GM18858 (cell line): ENCODE measurements at regions not wholly inside any gene's neighbourhood (a gene's known extent, or its start where the extent isn't known, plus 50 kb on each side); places are given as distances from the start of the nearest gene placed in this dataset.

Source experiments
- ATAC-seq: cut with Tn5 transposase; IDR thresholded peaks from one replicate; pipeline ENCODE4 v1.9.1; 2021; ENCODE audit not compliant: unreplicated experiment

DNA sequence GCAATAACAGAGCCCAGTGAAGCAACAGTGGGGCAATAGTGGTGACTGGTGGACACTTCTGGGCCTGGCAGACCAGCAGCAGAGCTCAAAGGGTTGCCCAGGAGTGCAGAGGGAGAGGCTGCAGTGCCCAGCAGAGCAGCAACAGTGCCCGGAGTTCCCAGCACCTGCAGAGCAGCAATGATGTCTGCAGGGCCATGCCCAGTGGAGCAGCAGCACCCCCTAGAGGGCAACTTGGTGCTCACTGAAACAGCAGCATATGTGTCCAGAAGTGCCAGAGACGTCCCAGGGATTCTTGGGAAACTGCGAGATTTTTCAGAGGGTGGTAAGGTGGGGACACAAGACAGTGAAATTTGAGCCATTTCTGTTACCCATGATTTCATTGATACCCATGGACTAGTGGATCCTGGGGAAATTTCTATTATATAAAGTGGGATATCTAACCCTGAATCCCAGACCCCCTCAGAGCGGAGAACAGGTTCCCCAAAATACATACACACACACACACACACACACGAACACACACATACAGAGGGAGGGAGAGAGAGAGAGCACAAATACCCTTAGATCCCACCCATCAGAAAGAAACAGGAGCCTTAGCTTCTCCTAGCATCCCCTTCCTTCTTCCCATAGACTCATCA, 156.9 kb upstream of the GJB5 start:
- no peak for ATAC-seq

GRCh38 chr1:34602907-34603306, 151.9 kb upstream of the GJB5 start:
- ATAC-seq: no peak

GRCh38 chr1:34603594-34603993, 151.3 kb upstream of the GJB5 start:
- ATAC-seq: no peak

GRCh38 chr1:34606504-34606903, 148.3 kb upstream of the GJB5 start:
- no peak for ATAC-seq

DNA sequence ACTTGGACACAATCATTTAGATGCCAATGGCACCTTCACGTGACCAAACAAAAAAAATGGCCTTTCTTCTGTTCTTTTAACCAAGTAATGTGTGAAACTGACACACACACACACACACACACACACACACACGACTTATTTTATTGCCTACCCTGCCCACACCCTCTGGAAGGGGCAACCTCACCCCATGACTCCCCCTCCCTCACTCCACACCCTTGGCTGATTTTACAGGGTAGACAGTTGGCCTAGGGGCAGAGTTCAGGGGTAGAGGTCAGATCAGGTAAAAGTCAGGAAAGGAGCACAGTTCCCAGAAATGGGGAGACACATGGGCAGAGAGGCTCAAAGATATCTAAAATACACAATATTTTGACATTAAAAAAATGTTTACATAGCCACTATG, 144.8 kb upstream of the GJB5 start:
- no peak for ATAC-seq

DNA sequence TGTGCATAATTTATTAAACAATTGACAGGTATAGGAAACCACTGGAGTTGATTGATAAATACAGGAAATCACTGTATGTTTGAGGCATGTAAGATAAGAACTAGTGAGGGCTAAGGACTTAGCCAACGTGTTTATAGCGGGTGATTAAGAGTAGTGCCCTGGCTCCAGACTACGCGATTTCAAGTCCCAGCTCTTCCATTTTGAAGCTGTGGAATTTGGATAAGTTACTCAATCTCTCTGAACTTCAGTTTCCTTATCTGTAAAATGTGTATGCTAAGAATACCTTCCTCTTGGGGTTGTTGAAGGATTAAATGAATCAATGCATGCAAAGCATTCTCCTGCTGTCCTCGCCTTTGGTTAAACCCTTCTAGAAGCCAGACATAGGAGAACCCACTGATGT, 143.3 kb upstream of the GJB5 start:
- no peak for ATAC-seq

- ATAC-seq: no peak
Observed at GRCh38 chr1:34612091-34612827, 142.6 kb upstream of the GJB5 start.

GRCh38 chr1:34617321-34618118, 137.3 kb upstream of the GJB5 start:
- ATAC-seq: no peak

DNA sequence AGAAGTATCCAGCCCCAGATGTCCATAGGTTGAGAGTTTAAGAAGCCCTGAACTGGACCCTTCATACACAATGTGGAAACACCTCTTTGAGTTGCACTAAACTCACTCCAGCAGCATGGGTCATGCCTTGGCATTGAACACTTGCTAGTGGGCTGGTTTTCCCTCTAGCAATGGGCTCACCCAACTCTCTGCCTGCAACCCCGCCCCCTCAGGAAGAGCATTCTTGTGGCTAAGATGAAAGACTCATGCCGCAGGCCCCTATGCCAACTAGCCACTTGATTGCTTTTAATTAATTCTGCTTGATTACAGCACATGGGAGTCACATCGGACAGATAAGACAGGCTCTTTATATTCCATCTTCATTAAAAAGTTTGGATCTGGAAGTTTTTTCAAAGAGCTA, 136.5 kb upstream of the GJB5 start:
- ATAC-seq: no peak

DNA sequence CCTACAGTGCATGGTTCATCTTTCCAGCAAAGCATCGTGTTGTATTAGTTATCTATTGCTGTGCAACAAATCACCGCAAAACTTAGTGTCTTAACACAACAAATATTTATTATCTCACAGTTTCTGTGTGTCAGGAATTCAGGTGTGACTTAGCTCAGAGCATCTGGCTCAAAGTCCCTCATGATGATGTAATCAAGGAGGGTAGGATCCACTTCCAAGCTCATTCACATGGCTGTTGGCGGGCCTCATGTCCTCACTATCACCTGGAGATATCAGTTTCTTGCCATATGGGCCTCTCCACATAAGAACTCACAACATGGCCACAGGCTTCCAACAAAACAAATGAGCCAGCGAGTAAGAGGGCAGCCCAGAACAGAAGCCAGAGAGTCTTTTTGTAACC, 135.6 kb upstream of the GJB5 start:
- no peak for ATAC-seq

DNA sequence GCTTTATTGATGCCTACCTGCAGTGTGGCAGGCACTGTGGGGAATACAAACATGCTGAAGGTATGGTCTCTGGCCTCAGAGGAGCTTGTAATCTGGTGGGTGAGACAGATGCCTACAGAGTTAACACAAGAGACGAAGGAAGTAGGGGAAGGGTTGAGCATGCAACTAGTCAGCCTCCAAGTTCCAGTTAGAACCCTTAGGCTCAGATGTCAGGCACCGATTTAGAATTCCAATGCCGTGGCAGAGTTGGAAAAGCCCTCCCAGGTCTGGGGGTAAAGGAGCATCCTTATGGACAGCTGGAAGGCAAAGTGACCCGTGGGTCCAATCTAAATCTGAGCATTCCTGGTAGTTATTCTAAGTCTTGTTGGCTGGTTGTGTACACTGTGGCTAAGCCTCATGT, 132.9 kb upstream of the GJB5 start:
- ATAC-seq: no peak

GRCh38 chr1:34625521-34626015, 129.3 kb upstream of the GJB5 start:
- ATAC-seq: no peak

DNA sequence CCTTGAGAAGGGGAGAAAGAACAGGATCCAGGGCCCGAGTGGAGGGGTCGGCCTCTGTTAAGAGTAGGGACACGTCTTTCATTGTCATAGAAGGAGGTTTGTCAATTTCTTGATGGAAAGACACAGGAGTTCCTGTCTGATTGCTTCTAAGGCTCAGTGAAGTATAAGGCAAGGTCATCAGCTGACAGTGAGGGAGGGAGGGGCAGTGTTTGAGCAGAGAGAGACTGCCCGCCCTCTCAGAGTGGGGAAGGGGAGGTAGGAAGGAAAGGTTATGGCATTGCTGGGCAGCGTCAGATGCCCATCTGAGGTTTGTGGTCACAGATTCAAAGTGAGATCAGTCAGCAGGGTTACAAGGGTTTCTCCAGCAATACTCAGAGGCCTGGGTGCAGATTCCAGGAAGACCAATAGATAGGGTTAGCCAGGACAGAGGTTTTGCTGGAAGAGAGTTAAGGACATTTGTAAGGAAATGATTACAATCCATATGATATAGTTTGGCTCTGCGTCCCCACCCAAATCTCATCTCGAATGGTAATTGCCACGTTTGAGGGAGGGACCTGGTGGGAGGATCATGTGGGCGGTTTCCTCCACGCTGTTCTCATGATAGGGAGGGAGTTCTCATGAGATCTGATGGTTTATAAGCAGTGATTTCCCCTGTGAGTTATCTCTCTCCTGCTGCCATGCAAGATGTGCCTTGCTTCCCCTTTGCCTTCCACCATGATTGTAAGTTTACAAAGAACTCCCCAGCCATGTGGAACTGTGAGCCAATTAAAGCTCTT, 127.2 kb upstream of the GJB5 start:
- ATAC-seq: no peak

DNA sequence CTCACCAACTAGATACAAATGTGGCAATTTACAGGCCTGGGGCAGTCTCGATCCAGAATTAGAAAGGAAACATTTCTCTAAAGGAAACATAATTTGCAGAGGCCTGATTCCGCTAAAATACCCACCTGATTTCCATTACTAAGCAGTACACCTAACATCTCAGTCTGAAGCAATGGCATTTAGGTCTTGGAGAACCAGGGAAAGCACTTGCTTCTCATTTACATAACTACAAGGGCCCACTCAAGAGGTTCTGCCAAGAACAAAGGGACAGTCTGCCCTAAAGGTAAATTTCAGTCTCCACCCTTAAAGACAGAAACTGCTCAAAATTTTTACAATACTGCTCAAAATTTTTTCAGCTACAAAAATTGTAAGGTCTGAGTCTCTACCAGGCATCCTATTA, 123.7 kb upstream of the GJB5 start:
- ATAC-seq: no peak

- no peak for ATAC-seq
Observed at GRCh38 chr1:34639701-34640100, 115.1 kb upstream of the GJB5 start.

GRCh38 chr1:34640654-34641401, 114.0 kb upstream of the GJB5 start:
- ATAC-seq: no peak

- no peak for ATAC-seq
Observed at GRCh38 chr1:34642679-34643078, 112.2 kb upstream of the GJB5 start.

DNA sequence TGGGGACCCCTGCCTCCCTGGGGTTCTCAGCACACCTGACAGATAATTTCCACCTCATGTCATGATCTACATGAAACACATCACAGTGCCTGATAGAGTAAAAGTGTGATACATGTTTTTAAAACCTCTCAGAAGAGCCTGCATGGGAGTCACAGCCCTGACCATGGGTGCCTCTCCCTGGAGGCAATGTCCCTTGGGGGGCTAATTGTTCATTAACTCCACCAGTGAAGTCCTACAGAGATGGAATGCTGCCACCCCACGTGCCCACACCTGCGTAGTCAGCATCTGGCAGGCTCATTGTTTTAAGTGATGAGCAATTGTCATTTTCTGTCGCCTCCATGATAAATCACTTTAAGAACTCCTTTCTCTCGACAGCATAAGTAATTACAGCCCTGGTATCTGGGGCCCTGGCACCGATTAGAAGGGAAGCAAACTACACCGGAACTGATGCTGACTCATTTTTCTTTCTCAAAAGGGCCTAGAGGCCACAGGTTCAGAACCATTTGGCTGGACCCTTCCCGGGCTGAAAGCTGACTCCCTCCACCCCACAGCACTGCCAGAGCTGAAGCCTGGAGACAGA, 109.6 kb upstream of the GJB5 start:
- ATAC-seq: no peak

GRCh38 chr1:34645919-34646318, 108.9 kb upstream of the GJB5 start:
- no peak for ATAC-seq

DNA sequence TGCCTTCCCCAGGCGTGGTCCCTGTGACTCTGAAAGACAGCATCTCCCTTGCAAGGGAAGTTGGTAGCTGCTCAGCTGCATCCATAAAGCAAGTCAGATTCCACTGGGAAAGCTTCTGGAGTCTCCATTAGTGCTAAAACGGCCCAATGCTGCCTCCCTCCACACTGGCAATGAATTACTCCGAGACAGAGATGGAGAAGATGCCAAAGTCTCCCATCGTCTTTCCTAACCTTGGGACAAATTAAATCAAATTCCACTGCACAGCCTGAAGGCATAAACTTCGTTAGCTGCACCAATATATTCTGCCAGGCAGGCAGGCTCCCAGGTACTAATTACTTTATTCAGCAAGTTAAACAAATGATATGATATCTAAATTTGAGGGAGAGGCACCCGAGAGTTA, 106.3 kb upstream of the GJB5 start:
- ATAC-seq: no peak
